PC-9 (cell line): ENCODE measurements at regions not wholly inside any gene's neighbourhood (a gene's known extent, or its start where the extent isn't known, plus 50 kb on each side); places are given as distances from the start of the nearest gene placed in this dataset.

Experiments used
- BruUV-seq: library from RNA; stranded (reverse); fragments of 400-500 nt; replicated peaks from 2 replicates; lab custom pipeline; 2021; lab: Mats Ljungman, UMichigan
- CTCF ChIA-PET: fragments of 300-600 bp; sonication (Branson Sonifier 250); formaldehyde crosslinking; loops from one replicate; lab custom pipeline; 2022; ENCODE audit warnings: antibody characterized with exemption; lab: Charles Lee
- POLR2A ChIA-PET: fragments of 300-600 bp; sonication (Branson Sonifier 250); formaldehyde crosslinking; loops from one replicate; lab custom pipeline; 2022; ENCODE audit warnings: antibody characterized with exemption; ENCODE audit not compliant: unreplicated experiment; lab: Charles Lee
- DNase-seq, 2 experiments: peaks; one replicate each; pipeline versions ENCODE4 v3.0.0 to v3.0.0-alpha.2; 2015 to 2022; ENCODE audit warnings: mixed read lengths in 1 of 2
- H2AFZ ChIP-seq: fragments of 200-600 bp; sonication (generic); 2 replicates; pipeline ENCODE4 v1.8.1; 2017; ENCODE audit warnings: antibody characterized with exemption
- H3F3A ChIP-seq: fragments of 200-600 bp; sonication (generic); 2 replicates; pipeline ENCODE4 v1.8.1; 2017; ENCODE audit warnings: antibody characterized with exemption, mild to moderate bottlenecking, low read depth; ENCODE audit not compliant: insufficient read depth
- H3K27ac ChIP-seq: fragments of 200-600 bp; sonication (generic); 2 replicates; pipeline ENCODE4 v1.6.1; 2016; ENCODE audit warnings: mixed run types
- H3K27me3 ChIP-seq: fragments of 200-600 bp; sonication (generic); 2 replicates; pipeline ENCODE4 v1.6.1; 2016; ENCODE audit warnings: low read depth, mixed run types; ENCODE audit not compliant: insufficient read depth
- H3K36me3 ChIP-seq: fragments of 200-600 bp; sonication (generic); 2 replicates; pipeline ENCODE4 v1.6.1; 2016; ENCODE audit warnings: low read depth, mixed run types
- H3K4me1 ChIP-seq: fragments of 200-600 bp; sonication (generic); replicated peaks from 2 replicates; pipeline ENCODE4 v1.6.1; 2016; ENCODE audit warnings: mixed run types; ENCODE audit not compliant: insufficient read depth
- H3K4me2 ChIP-seq: fragments of 200-600 bp; sonication (generic); 2 replicates; pipeline ENCODE4 v1.6.1; 2017; ENCODE audit warnings: mixed run types
- H3K4me3 ChIP-seq: fragments of 200-600 bp; sonication (generic); 2 replicates; pipeline ENCODE4 v1.6.1; 2016; ENCODE audit warnings: mixed run types
- H3K79me2 ChIP-seq: fragments of 200-600 bp; sonication (generic); 2 replicates; pipeline ENCODE4 v1.6.1; 2017; ENCODE audit warnings: low read depth, mixed run types
- H3K9me2 ChIP-seq: fragments of 200-600 bp; sonication (generic); 2 replicates; pipeline ENCODE4 v1.8.1; 2017; ENCODE audit warnings: mild to moderate bottlenecking; ENCODE audit not compliant: insufficient read depth
- H3K9me3 ChIP-seq: fragments of 200-600 bp; sonication (generic); 2 replicates; pipeline ENCODE4 v1.8.1; 2016; ENCODE audit warnings: low read depth; ENCODE audit not compliant: insufficient read depth
- H4K20me1 ChIP-seq: fragments of 200-600 bp; sonication (generic); 2 replicates; pipeline ENCODE4 v1.8.1; 2017; ENCODE audit not compliant: insufficient read depth
- EZH2 ChIP-seq: fragments of 200-600 bp; sonication (generic); IDR thresholded peaks from 2 replicates; pipeline ENCODE4 v1.8.0; 2017; ENCODE audit warnings: antibody characterized with exemption, low read depth
- intact Hi-C: fragments of 100-400 bp; cut with micrococcal nuclease; formaldehyde crosslinking; loops from one replicate; pipeline ENCODE4 v1.10.0; 2022; ENCODE audit not compliant: unreplicated experiment
- TF ChIP-seq, protein P1 (sequence below): fragments of 200-600 bp; sonication (generic); conservative IDR thresholded peaks from 2 replicates; pipeline ENCODE4 v1.6.1; 2017; ENCODE audit warnings: mixed run types, antibody characterized with exemption, mild to moderate bottlenecking, moderate library complexity

DNA sequence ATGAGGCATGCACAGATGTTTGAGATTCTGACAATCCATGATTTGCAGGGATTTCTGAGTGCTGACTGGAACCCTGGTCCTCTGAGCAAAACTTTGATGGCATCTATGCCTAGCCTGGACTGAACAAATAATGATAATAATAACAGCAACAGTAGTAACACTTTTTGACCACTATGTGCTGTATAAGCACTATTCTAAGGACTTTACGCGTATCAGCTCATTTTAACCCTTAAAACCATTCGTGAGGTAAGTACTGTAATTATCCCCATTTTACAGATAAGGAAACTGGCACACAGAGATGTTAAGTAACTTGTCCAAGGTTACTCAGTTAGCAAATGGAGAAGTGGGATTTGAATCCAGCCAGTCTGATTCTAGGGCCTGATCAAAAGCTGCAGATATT is 168.4 kb downstream of the C11orf91 start:
- H3K27me3 ChIP-seq: no peaks in the 10 kb centered on the region
- H3F3A ChIP-seq: peaks cover 8% of the 10 kb centered on the region; the same call in 1 of the 2 replicates
- H3K79me2 ChIP-seq: no peaks in the 10 kb centered on the region
- CTCF ChIA-PET: no interaction called here
- no peak for DNase-seq
- H3K4me2 ChIP-seq: no peak overlapping the region
- intact Hi-C loops: no loop called here
- H2AFZ ChIP-seq: no peak overlapping the region
- H4K20me1 ChIP-seq: no peaks in the 10 kb centered on the region
- H3K9me2 ChIP-seq: no peaks in the 10 kb centered on the region
- no peaks in the 10 kb centered on the region for H3K36me3 ChIP-seq
- TF ChIP-seq, protein P1, sequence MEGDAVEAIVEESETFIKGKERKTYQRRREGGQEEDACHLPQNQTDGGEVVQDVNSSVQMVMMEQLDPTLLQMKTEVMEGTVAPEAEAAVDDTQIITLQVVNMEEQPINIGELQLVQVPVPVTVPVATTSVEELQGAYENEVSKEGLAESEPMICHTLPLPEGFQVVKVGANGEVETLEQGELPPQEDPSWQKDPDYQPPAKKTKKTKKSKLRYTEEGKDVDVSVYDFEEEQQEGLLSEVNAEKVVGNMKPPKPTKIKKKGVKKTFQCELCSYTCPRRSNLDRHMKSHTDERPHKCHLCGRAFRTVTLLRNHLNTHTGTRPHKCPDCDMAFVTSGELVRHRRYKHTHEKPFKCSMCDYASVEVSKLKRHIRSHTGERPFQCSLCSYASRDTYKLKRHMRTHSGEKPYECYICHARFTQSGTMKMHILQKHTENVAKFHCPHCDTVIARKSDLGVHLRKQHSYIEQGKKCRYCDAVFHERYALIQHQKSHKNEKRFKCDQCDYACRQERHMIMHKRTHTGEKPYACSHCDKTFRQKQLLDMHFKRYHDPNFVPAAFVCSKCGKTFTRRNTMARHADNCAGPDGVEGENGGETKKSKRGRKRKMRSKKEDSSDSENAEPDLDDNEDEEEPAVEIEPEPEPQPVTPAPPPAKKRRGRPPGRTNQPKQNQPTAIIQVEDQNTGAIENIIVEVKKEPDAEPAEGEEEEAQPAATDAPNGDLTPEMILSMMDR: no peak
- TF ChIP-seq EZH2: no peak
- H3K4me3 ChIP-seq: no peak overlapping the region
- POLR2A ChIA-PET: no interaction called here
- peaks cover 12% of the 10 kb centered on the region for H3K4me1 ChIP-seq
- H3K27ac ChIP-seq: no peak overlapping the region
- peaks cover 5% of the 10 kb centered on the region; the same call in 1 of the 2 replicates for H3K9me3 ChIP-seq
- no TSS peak for BruUV-seq

DNA sequence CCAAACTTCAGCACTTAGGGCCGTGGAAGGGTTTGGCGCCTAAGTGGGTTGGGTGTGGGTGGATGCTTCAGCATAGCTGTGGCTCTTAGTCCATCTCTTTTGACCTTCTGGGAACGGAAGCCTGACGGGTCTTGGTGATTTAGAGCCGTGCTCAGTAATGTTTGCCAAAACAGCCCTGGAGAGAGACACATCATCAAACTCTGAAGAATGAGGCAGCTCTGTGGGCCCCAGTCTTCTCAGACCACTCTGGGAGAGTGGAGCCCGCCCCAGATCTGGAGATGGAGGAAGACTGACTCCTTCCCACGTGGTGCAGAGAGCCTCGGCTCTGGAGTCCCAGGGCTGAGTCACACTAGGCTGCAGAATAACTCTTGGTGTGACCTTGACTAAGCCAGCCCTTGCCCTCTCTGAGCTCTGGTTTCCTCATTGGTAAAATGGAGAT is 168.9 kb downstream of the C11orf91 start:
- no peak for DNase-seq
- no peaks in the 10 kb centered on the region for H4K20me1 ChIP-seq
- no TSS peak for BruUV-seq
- no peaks in the 10 kb centered on the region for H3K27me3 ChIP-seq
- H2AFZ ChIP-seq: no peak overlapping the region
- TF ChIP-seq, protein P1: no peak
- no peak for TF ChIP-seq EZH2
- no peak overlapping the region for H3K27ac ChIP-seq
- no peaks in the 10 kb centered on the region for H3K79me2 ChIP-seq
- peaks cover 5% of the 10 kb centered on the region; the same call in 1 of the 2 replicates for H3K9me3 ChIP-seq
- no peaks in the 10 kb centered on the region for H3K36me3 ChIP-seq
- H3K4me1 ChIP-seq: peaks cover 12% of the 10 kb centered on the region
- no peaks in the 10 kb centered on the region for H3K9me2 ChIP-seq
- H3F3A ChIP-seq: peaks cover 8% of the 10 kb centered on the region; the same call in 1 of the 2 replicates
- H3K4me2 ChIP-seq: no peak overlapping the region
- CTCF ChIA-PET: interaction anchor here (0.6 kb wide), 1 partner anchor 211 kb away, joined by 3 read pairs; no protein-coding TSS in a partner anchor
- no peak overlapping the region for H3K4me3 ChIP-seq
- intact Hi-C loops: no loop called here
- POLR2A ChIA-PET: no interaction called here

DNA sequence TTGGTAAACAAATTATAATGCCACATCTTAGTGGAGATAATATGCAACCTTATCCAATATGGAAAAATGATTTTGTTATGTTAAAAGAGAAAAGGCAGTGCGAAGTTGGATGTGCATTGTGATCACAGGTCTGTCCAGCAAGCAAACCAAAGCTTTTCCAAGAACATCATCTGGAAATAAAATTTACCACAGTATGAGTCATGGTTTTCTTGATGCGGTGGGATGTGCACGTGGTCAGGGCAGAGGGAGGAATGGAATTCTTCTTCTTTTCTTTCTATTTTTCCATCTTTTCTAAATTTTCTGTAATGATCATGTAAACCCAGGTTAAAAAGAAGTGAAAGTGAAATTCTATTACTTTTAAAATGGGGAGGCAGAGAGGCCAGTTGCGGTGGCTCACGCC is 169.8 kb downstream of the C11orf91 start:
- Histone ChIP-seq H3K4me1 (peaks cover 12% of the 10 kb centered on the region), H3K27me3 (no peaks in the 10 kb centered on the region), H3K36me3 (no peaks in the 10 kb centered on the region), H2AFZ (no peak overlapping the region), H3F3A (peaks cover 8% of the 10 kb centered on the region; the same call in 1 of the 2 replicates), H3K27ac (no peak overlapping the region), H3K9me2 (no peaks in the 10 kb centered on the region), H3K4me2 (no peak overlapping the region), H3K79me2 (no peaks in the 10 kb centered on the region), H3K9me3 (peaks cover 5% of the 10 kb centered on the region; the same call in 1 of the 2 replicates), H3K4me3 (no peak overlapping the region), H4K20me1 (no peaks in the 10 kb centered on the region)
- TF ChIP-seq, protein P1: no peak
- no peak for TF ChIP-seq EZH2
- no TSS peak for BruUV-seq
- ChIA-PET POLR2A (no interaction called here), CTCF (no interaction called here)
- intact Hi-C loops: no loop called here
- DNase-seq: no peak
